A172 (cell line): ENCODE measurements at regions not wholly inside any gene's neighbourhood (a gene's known extent, or its start where the extent isn't known, plus 50 kb on each side); places are given as distances from the start of the nearest gene placed in this dataset.
"Not testable (repeated sequence)": the region's sequence is repeated elsewhere in the genome, so short reads cannot be mapped to it uniquely, and the experiment has no call there.

Source experiments
- DNase-seq: peaks from one replicate; pipeline ENCODE4 v3.0.0-alpha.2; 2015; ENCODE audit warnings: low spot score

GRCh38 chr6:144683216-144684070 lies 398.3 kb downstream of the UTRN start:
- DNase-seq = no peak

- DNase-seq = no peak
These were observed 403.6 kb downstream of the UTRN start for GRCh38 chr6:144688713-144689112.

DNA sequence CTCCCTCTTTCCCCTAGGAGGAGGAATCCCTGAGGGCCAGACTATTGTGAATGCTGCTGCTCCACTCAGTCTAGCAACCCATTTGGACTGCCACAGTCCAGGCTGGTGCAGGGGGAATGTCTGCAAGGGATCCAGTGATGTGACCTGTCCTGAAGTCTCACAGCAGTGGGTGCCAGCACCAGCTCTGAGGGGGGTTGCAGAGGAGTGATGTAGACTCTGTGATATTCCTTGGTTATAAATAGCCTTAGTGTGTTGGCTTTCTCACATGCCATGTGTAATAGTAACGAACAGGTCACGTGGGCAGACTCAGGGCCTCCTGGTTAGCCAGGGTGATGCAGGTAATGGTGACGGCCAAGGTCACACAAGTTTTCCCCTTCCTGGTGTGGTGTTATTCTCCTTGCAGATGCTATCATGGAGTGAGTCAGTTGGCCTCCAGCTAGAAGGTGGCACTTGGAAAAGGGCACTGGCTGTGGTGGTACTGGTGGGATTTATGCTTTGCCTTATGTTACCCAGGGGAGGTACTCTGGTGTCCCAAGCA lies 404.4 kb downstream of the UTRN start:
- DNase-seq = no peak

DNA sequence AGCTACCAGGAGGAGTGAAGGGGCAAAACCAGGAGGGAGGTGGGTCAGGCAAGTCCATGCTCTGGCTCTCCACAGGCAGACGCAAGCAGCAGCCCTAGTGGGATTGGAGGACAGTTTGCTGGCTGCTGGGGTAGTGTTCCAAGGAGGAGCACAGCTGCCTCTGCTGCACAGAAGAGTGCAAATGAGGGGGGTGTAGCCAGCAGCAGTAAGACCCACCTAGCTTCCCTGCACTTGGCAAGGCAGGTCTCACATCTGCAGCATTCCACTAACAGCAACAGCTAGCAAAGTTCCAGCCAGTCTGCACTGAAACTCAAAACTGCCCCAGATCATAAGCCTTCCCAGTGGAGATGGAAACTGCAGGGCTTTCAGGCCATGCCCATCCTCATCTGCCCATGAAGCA lies 405.0 kb downstream of the UTRN start:
- no peak for DNase-seq

- no peak for DNase-seq
These were observed 405.5 kb downstream of the UTRN start for GRCh38 chr6:144690666-144691065.

DNA sequence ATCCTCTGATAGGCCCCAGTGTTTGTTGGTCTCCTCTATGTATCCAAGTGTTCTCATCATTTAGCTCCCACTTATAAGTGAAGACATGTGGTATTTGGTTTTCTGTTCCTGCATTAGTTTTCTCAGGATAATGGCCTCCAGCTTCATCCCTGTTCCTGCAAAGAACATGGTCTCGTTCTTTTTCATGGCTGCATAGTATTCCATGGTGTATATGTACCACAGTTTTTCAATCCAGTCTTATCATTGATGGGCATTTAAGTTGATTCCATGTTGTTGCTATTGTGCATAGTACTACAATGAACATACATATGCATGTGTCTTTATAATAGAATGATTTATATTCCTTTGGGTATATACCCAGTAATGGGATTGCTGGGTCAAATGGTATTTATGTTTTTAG lies 406.9 kb downstream of the UTRN start:
- DNase-seq = not testable (repeated sequence)

DNA sequence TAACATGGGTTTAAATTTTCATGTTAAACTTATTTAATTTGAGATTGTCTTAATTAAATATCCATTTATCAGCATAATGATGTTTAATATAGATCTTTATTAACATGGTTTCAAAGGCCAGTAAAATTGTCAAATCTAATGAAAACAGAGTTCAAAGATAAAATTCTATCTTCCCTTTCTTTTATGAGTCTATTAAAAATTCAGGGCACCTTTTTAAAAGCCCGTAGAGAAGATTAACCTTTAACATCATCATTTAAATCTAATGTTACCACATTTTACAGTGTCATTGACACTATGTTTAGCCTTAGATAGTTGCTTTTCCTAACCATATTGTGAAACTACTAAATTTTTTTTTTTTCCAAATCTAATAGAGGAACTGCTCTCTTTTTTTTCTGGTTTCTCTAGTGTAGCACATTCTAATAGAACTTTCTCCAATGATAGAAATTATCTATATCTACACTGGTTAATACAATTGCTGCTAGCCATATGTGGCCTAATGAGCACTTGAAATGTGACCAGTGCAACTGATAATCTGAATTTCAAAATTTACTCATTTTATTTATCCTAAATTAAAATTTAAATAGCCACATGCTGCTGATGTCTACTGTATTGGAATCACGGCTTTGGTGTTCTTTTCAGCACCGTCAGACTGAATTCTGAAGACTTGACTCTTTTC lies 410.9 kb downstream of the UTRN start:
- no peak for DNase-seq

- no peak for DNase-seq
These were observed 411.7 kb downstream of the UTRN start for GRCh38 chr6:144696610-144697368.

DNA sequence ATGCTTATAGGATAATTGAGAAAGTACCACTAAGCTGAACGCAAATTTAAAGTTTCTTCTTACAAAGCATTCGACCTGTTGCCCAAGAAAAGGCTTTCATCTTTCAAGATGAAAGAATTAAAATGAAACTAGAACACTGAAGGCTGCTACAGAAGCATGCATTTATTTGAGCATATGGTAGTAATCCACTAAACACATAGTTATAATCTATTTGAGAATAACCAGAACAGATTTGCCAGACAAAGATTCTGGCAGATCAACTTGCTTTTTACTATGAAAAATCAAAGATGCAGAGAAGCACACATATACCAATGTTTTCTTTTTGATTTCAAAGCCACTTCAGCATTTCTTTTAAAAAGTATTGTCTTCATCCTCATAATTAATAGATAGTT lies 412.2 kb downstream of the UTRN start:
- DNase-seq = no peak

DNA sequence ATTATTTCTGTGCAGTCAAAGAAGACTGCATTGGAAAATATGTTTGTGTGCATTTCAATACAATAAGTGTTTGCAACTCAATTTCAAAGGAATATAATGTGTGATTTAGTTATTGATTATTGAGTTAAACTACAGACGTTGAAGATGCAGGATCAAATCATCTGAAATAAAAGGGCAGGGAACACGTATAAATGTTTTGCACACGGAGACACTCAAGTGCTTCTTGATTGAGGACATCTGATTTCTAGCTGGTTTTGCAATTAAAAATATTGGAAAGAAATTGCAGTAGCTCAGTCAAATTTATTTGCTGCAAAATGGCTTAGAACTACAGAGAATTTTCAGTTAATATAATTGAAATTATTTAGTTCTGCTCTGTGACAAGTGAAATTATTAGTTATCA lies 412.7 kb downstream of the UTRN start:
- no peak for DNase-seq

DNA sequence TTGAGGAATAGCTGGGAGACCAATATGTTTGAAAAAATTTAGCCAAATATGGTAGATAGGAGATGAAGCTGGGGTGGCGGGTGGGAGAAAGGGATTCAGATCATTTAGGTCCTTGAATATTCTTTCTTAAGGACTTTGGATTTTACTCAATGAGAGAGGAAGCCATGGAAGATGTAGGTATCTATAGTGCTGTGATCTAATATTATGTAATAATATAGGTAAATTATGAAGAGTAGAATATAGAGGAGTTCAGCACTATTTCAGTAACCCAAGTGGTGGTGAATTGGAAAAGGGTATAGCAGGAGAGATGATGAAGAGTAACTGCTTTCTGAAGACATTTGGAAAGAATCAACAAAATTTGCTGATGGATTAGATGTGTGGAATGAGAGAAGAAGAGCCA lies 417.6 kb downstream of the UTRN start:
- no peak for DNase-seq

DNA sequence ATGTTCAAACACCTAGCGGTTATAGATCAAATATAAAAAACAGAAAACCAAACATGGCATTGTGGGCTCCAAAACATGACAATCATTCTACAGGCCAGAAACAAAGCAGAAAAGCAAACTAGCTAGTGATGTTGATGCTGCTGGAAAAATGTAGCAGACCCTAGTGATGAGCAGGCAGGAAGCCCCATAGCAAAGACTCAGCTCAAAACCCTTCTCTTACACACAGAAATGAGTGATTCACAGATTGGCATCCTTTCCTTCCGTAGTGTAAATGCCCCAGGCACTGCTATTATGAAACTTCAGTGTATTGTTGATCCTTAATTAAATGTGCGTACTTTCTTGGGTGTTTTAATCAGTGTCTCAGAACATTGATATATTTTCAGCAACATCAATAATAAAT lies 425.1 kb downstream of the UTRN start:
- DNase-seq = peak; percentile 55

- no peak for DNase-seq
These were observed 426.5 kb downstream of the UTRN start for GRCh38 chr6:144711661-144712060.

- DNase-seq = no peak
These were observed 427.4 kb downstream of the UTRN start for GRCh38 chr6:144712541-144712940.

DNA sequence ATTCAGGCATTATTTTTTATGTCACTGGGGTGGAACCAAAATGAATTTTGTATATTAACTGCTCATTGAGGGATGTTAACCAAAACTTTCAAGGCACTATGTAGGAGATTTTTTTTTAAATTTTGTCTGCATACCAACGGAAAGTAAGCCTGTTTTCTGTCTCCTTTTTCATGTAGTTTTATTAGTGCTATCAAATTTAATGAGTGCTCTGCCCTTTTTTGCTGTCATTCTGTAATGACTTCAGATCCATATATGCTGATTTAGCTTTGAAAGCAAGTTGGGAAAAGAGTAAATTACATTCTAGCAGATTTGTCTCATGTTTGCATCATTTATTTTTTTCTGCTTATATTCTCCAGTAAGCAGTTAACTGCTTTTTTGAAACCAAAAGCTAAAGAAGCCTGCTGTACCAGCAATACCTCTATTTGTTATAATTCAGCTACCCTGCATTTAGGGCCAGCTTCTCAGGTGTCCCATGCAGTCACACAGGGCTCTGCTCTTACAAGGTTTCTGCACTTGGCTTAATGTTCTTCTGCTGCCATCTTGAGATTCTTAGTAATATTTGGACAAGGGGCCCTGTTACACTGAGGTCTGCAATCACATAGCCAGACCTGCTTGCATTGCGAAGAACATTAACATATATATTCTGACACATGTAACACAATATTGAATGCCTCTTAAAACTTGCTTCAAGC lies 429.0 kb downstream of the UTRN start:
- DNase-seq = no peak

GRCh38 chr6:144715344-144715743 lies 430.2 kb downstream of the UTRN start:
- no peak for DNase-seq

DNA sequence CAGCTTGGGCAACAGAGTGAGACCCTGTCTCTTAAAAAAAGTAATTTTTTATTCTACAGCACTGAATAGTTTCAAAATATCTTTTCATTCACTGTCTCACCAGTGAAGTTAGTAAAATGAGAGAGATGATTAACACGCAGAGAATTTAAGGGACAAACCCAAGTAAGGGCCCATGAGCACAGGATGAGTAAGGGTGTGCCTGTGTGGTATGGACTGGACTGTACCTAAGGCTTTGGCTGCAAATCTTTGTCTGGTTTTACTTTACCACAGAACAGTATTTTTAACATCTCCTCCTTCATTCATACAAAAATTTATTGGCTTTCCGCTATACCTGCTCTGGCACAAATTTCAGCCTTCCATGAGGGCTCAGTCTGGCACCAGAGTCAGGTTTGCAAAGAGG lies 433.3 kb downstream of the UTRN start:
- DNase-seq = peak; percentile 24

DNA sequence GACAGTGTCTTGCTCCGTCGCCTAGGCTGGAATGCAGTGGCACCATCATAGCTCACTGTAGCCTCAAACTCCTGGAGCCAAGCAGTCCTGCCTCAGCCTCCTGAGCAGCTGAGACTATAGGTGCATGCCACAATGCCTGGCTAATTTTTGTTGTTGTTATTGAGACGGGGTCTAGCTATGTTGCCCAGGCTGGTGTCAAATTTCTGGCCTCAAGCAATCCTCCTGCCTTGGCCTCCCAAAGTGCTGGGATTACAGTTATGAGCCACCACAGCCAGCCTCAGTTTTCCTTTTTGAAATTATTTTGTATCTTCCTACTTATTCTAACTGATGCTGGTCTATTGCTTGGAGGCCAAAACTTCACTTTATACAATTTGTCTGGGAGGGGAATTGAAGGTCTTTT lies 436.1 kb downstream of the UTRN start:
- no peak for DNase-seq

- no peak for DNase-seq
These were observed 437.1 kb downstream of the UTRN start for GRCh38 chr6:144722154-144722737.

GRCh38 chr6:144722925-144723324 lies 437.8 kb downstream of the UTRN start:
- no peak for DNase-seq

GRCh38 chr6:144723431-144723830 lies 438.3 kb downstream of the UTRN start:
- DNase-seq = no peak
